Adrenal gland (tissue), 9 donors: ENCODE measurements at regions not wholly inside any gene's neighbourhood (a gene's known extent, or its start where the extent isn't known, plus 50 kb on each side); places are given as distances from the start of the nearest gene placed in this dataset.

ENCODE experiments used
- DNase-seq, 7 donors: peaks; one replicate each; pipeline ENCODE4 v3.0.0-alpha.2; 2019 to 2020
- H3K27ac ChIP-seq, 5 donors: fragments of 200-600 bp; sonication (generic) in 4 of 5; 1 replicate in 3 of 5; 2 replicates in 2 of 5; pipeline versions ENCODE4 v1.5.1 to v1.8.0; 2016 to 2020; ENCODE audit warnings: mild to moderate bottlenecking in 1 of 5
- H3K27me3 ChIP-seq: fragments of 200-600 bp; 2 replicates; pipeline ENCODE4 v1.8.0; 2021
- H3K36me3 ChIP-seq, 2 donors: fragments of 200-600 bp; replicated peaks in 1 of 2; 1 replicate in 1 of 2; 2 replicates in 1 of 2; pipeline versions ENCODE4 v1.5.1 to v1.8.0; 2018 to 2022
- H3K4me1 ChIP-seq, 2 donors: fragments of 200-600 bp; replicated peaks in 1 of 2; 1 replicate in 1 of 2; 2 replicates in 1 of 2; pipeline versions ENCODE4 v1.5.1 to v1.8.0; 2018 to 2021
- H3K4me3 ChIP-seq, 4 donors: fragments of 200-600 bp; sonication (generic) in 3 of 4; one replicate each; pipeline ENCODE4 v1.5.1; 2016 to 2018
- H3K9me3 ChIP-seq, 3 donors: fragments of 200-600 bp; sonication (generic) in 1 of 3; replicated peaks in 1 of 3; 1 replicate in 2 of 3; 2 replicates in 1 of 3; pipeline versions ENCODE4 v1.5.1 to v1.8.0; 2016 to 2021
- CTCF ChIP-seq, 6 experiments: fragments of 450-650 bp in 4 of 6; fragments of 200-600 bp in 2 of 6; sonication (generic) in 1 of 6; IDR thresholded peaks; 1 replicate in 5 of 6; 2 replicates in 1 of 6; pipeline versions ENCODE4 v1.5.1 to v1.8.0; 2016 to 2021; ENCODE audit warnings: antibody characterized with exemption in 6 of 6, mild to moderate bottlenecking in 2 of 6, moderate library complexity in 1 of 6
- POLR2A ChIP-seq, 2 donors: fragments of 450-650 bp; IDR thresholded peaks; one replicate each; pipeline ENCODE4 v1.6.1; 2017; ENCODE audit warnings: antibody characterized with exemption in 2 of 2, mild to moderate bottlenecking in 2 of 2, moderate library complexity in 1 of 2
- WGBS, 4 donors: extraction: QIAGEN DNeasy Blood & Tissue Kit in 2 of 4; methylation state at CpG; one replicate each; pipeline versions ENCODE4 v1.1.5 to v1.1.7; 2013 to 2017; 5-methylcytosine and 5-hydroxymethylcytosine counted together
- intact Hi-C, 2 donors: fragments of 100-400 bp; cut with DNase I; formaldehyde crosslinking; loops; one replicate each; pipeline versions ENCODE4 v1.14.1 to v1.15.0; 2022 to 2023
- donor health status: healthy with polysubstance abuse.
- donor health status: Bipolar disorder and iron deficiency.
- donor health status: DM: yes; HTN: yes; CAD: no.
- donor health status: DM: no; HTN: no; CAD: no.
- donor health status: DM: no; HTN: no; CAD: no.

DNA sequence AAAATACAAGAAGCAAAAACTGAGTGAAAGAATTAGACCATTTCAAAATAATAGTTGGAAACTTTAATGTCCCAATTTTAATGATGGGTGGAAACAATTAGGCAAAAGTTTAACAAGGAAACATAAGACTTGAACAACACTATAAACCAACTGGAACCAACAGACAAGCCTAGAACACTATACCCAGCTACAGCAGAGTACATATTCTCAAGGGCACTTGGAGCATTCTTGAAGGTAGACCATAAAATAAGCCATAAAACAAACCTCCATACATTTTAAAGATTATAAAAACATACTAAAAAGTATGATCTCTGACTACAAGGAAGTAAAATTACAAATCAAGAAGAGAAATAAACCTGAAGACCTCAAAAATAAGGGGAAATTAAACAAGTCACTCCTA is 616.7 kb downstream of the SUCLG1 start:
- no peaks in the 10 kb centered on the region for H3K27me3 ChIP-seq
- TF ChIP-seq CTCF (IDR thresholded peaks at IDR 0.05) (no peak), POLR2A (IDR thresholded peaks at IDR 0.05) (no peak)
- H3K9me3 ChIP-seq: no peaks in the 10 kb centered on the region
- no peak overlapping the region for H3K4me3 ChIP-seq
- DNase-seq: no peak
- H3K36me3 ChIP-seq: no peaks in the 10 kb centered on the region
- no peaks in the 10 kb centered on the region for H3K4me1 ChIP-seq
- no peak overlapping the region for H3K27ac ChIP-seq
- intact Hi-C loops: no loop called here

DNA sequence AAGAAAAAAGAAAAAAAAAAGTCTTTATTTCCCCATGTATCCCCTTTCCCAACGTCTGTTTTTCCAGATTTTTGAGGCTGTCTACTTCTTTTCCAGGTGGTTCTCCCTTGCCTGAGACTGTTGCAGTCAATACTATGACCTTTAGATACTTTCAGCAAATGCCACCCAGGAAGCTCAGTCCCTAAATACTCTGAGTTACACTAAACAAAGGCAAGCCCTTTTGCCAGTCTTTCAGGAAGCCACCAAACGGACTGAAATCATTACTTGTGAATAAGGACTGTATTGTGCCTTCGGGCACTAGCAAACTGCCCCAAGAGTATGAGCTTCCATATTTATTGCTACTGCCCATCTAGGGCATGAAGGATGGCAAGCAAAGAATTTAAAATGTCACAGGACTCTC is 621.3 kb downstream of the SUCLG1 start:
- H3K9me3 ChIP-seq: no peaks in the 10 kb centered on the region
- no peak overlapping the region for H3K4me3 ChIP-seq
- no peaks in the 10 kb centered on the region for H3K4me1 ChIP-seq
- no peaks in the 10 kb centered on the region for H3K27me3 ChIP-seq
- no peak for DNase-seq
- no peaks in the 10 kb centered on the region for H3K36me3 ChIP-seq
- TF ChIP-seq CTCF (IDR thresholded peaks at IDR 0.05) (no peak), POLR2A (IDR thresholded peaks at IDR 0.05) (no peak)
- H3K27ac ChIP-seq: no peak overlapping the region
- WGBS, 4 donors: 59 to 69% (median 64%) methylated on average over 3 of the region's 3 CpGs
- intact Hi-C loops: no loop called here

DNA sequence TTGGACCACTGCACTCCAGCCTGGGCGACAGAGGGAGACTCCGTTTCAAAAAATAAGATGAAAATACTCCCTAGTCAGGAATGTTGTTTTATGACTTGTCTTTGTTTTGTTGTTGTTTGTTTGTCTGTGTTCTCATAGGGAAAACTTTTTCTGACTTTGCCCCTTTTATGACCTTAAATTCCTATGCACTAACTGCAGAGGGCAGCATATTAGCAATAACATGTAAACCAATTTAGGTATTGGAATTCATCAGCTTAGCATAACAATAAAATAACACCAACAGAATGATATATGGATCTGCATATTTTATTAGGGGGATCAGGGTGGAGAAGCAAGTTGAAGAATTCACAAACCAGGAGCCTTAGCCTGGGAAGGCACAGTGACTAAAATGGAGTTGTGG is 631.5 kb downstream of the SUCLG1 start:
- Histone ChIP-seq H3K36me3 (no peaks in the 10 kb centered on the region), H3K9me3 (no peaks in the 10 kb centered on the region), H3K27me3 (no peaks in the 10 kb centered on the region), H3K27ac (no peak overlapping the region), H3K4me3 (no peak overlapping the region), H3K4me1 (no peaks in the 10 kb centered on the region)
- WGBS, 4 donors: 88 to 93% (median 90%) methylated on average over 2 of the region's 2 CpGs
- intact Hi-C loops: no loop called here
- DNase-seq: no peak
- TF ChIP-seq CTCF (IDR thresholded peaks at IDR 0.05) (peak in 3 of 6 experiments; percentile 10 to 18 (median 17)), POLR2A (IDR thresholded peaks at IDR 0.05) (no peak)

GRCh38 chr2:83826577-83826976 is 632.5 kb downstream of the SUCLG1 start:
- H3K9me3 ChIP-seq: no peaks in the 10 kb centered on the region
- H3K4me3 ChIP-seq: no peak overlapping the region
- DNase-seq: no peak
- no peak for TF ChIP-seq CTCF (IDR thresholded peaks at IDR 0.05)
- TF ChIP-seq POLR2A (IDR thresholded peaks at IDR 0.05): no peak
- no peaks in the 10 kb centered on the region for H3K36me3 ChIP-seq
- H3K27me3 ChIP-seq: no peaks in the 10 kb centered on the region
- no peak overlapping the region for H3K27ac ChIP-seq
- intact Hi-C loops: no loop called here
- 71 to 86% (median 80%) methylated on average over 5 of the region's 5 CpGs for WGBS, 4 donors
- H3K4me1 ChIP-seq: no peaks in the 10 kb centered on the region
